ENCODE measurements at regions not wholly inside any gene's neighbourhood (a gene's known extent, or its start where the extent isn't known, plus 50 kb on each side); places are given as distances from the start of the nearest gene placed in this dataset.

DNA sequence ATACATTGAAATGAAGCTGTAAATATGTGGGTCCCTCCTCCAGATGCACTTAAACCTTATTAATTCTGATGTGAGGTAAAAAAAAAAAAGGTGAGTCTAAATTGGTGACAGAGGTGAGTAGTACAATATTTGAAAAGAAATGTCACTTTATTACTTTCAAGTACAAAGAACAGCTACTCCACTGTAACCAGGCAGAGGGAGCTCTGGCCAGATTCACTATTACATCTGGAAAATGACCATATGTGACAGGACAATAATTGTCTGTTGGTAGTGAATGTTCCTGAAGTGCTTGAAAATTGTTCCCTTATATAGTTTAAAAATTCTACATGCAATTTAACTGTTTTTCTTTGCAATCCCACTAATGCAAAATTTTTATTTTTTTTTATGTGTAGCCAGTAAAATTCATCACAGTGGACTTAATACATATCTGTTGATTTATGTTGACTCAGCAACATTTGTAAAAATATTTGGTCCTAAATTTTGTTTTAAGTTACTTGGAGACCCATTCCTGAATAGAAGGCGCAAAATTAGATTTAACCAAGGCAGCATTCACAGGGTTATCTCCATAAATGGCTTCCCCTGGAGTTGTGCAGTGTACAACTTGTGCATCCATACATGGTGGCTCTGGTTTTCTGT is 231.9 kb upstream of the TBC1D5 start:
- DNase-seq (ENCODE audit: low spot score), result no peak
- intact Hi-C loops (cut with DNase I), result no loop called here

DNA sequence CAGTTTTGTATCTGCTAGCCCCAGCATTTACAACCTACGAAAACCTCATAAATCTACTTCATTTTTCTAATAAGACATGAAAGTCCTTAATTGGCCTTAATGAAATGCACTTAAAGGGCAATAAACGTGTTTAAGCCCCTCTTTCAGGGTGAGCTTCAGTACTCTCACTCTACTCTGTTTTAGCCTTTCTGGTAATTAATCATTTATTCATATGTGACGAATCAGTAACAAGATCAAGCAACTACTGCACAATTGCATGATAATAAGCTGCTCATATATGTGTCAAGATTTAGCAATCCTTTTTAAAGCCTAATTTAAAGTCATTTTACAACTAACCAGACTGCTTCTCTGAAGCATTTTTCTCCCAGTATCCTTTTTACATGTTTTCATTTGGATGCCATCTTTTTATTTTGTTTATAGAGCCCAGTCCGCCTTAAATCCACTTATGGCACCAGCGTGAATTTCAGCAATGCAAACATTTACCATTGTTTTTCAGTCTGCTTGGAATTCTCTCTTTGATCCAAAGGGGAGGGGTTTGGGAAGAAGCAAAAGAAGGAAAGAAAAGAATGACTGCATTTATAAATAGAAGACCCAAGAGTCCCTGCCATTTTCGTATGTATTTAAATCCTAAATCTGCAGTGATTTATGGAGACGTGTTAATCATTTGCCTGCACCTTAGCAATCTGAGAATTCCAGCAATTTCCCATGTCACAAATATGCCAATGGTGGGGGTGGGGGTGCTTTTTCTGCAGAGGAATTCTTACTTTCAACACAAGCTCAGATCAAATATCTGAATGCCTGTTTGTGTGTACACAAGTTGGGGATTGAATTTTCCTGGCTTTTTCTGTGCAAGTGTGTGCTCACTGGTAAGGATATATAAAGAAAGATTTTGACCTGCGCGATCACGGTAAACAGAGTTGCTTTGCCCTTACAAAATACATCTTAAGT is 230.8 kb upstream of the TBC1D5 start:
- DNase-seq (ENCODE audit: low spot score), result no peak
- intact Hi-C loops (cut with DNase I), result no loop called here

GRCh38 chr3:17972476-17972875 is 230.0 kb upstream of the TBC1D5 start:
- DNase-seq (ENCODE audit: low spot score), result no peak
- intact Hi-C loops (cut with DNase I), result no loop called here

- no peak for DNase-seq (ENCODE audit: low spot score)
- intact Hi-C loops (cut with DNase I), result no loop called here
These were observed 229.6 kb upstream of the TBC1D5 start for GRCh38 chr3:17972030-17972429.

DNA sequence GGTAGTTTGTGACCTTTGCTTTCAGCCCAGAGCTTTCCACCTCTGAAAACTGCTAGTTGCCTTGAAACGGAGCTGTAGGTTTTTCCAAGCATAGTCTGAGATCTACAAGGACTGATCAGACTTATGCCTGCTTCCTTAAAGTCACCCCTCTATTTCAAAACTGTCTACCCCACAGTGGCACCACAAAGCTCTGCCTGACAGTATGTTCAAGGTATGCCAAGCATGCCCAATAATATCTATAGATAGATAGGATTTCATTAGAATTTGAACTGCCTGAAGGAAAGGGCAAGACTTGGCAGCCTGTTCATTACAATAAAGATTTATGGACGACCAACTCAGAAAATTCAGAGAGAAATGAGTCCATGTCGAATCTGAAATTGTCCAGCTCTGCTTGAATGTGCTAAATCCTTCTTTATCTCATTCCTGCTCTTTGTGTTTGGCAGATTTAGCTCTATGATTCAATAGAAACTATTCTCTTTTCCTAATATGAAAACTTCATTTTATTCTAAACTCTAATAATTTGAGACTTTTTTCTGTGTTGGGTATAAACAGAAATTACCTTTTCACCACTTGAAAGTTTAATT is 227.6 kb upstream of the TBC1D5 start:
- DNase-seq (ENCODE audit: low spot score), result no peak
- intact Hi-C loops (cut with DNase I), result no loop called here

- no peak for DNase-seq (ENCODE audit: low spot score)
These were observed 226.8 kb upstream of the TBC1D5 start for GRCh38 chr3:17969244-17969643.

GRCh38 chr3:17967953-17968607 is 225.6 kb upstream of the TBC1D5 start:
- intact Hi-C loops (cut with DNase I), result no loop called here
- no peak for DNase-seq (ENCODE audit: low spot score)

More at GRCh38 chr3:17969244-17969643, 226.8 kb upstream of the TBC1D5 start:
- intact Hi-C loops (cut with DNase I), result no loop called here

- intact Hi-C loops (cut with DNase I), result no loop called here
These were observed 224.7 kb upstream of the TBC1D5 start for GRCh38 chr3:17967111-17967510.

DNA sequence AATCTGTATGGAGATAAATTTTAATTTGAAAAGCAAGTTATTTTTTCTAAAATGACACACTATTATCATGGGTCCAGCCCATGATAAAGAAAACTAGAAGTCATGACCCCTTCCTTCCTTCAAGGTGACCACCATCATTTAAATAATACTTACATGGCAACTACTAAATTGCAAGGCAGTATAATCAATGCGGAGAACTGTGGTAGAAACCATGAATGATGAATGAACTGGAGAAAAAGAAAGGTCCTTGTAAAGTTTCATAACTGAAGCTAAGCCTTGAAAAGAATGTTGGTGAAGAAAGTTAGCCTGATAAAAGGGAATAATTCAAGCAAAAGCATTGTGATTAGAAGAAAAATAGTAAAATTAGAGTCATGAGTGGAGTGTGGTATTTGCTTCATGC is 222.9 kb upstream of the TBC1D5 start:
- DNase-seq (ENCODE audit: low spot score), result no peak
- intact Hi-C loops (cut with DNase I), result no loop called here

More at GRCh38 chr3:17967111-17967510, 224.7 kb upstream of the TBC1D5 start:
- DNase-seq (ENCODE audit: low spot score), result no peak

DNA sequence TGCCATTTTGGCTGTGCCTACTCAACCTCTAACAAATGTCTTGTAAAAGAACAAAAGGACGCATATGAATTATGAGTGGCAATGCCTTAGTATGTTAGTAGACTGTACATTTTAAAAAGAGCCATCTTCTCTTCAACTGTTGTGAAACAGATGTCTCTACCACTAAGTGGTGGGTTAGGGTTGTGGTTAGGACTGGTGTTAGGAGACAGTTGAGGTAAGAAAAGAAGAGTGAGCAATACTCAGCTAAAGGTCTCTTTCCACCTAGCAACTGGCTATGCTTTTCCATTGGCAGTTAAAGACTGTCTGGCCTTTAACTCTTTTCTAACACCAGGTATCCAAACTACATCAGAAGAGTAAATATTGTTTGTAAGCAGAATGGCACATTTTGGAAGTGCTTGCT is 221.7 kb upstream of the TBC1D5 start:
- intact Hi-C loops (cut with DNase I), result no loop called here
- no peak for DNase-seq (ENCODE audit: low spot score)

DNA sequence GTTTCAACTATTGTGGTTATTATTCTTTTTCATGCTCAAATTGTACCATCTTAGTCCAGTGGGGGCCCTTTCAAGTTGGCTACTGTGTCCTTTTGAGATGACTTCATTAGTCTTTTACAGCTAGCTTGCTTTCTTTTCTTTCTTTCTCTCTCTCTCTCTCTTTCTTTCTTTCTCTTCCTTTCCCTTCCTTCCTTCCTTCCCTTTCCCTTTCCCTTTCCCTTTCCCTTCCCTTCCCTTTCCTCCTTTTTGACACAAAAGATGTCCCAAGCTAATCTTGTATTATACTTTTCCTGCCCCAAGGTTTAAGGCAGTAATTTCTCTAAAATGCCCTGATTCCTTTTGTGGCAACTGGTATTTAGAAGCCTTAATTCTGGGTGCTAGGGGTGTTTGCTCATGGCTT is 213.0 kb upstream of the TBC1D5 start:
- DNase-seq (ENCODE audit: low spot score), result no peak
- intact Hi-C loops (cut with DNase I), result no loop called here

DNA sequence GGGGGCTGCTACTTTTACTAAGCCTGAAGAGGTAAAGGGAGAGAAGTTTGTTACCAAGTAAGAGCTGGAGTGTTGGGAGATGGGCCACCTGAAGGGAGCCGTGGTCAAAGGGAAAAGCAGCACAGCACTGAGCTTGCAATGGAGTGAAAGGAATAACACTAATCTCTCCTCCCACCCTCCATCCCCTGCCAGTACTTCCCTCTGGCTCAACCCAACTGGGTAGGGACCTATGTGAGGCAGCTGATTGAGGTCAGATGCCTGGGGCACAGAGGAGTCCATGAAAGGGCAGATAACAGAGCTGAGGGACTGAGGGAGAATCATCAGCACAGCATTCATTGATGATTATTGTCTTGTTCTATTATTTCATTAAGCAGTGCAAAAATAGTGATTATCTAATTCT is 212.4 kb upstream of the TBC1D5 start:
- intact Hi-C loops (cut with DNase I), result no loop called here
- no peak for DNase-seq (ENCODE audit: low spot score)

DNA sequence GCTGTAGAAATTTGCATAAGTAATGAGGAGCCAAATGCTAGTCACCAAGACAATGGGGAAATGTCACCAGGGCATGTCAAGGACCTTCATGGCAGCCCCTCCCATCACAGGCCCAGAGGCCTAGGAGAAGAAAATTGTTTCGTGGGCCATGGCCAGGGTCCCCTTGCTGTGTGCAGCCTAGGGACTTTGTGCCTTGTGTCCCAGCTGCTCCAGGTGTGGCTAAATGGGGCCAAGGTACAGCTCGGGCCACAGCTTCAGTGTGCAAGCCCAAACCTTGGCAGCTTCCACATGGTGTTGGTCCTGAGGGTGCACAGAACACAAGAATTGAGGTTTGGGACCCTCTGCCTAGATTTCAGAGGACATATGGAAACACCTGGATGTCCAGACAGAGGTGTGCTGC is 208.8 kb upstream of the TBC1D5 start:
- DNase-seq (ENCODE audit: low spot score), result no peak
- intact Hi-C loops (cut with DNase I), result no loop called here

DNA sequence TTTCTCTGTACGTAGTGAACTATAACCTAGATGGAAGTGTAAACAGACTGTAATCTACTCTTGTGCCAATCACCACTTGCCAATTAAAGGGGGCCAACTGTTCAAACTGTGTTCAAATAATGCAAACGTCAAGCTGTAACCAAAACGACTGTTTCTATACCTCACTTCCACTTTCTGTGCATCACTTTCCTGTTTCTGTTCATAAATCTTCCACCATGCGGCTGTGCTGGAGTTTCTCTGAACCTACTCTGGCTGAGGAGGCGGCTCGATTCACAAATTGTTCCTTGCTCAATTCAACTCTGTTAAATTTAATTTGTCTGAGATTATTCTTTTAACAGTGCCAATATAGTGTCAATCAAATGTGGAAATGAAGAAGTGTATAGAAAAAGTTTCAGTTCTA is 206.7 kb upstream of the TBC1D5 start:
- no peak for DNase-seq (ENCODE audit: low spot score)
- intact Hi-C loops (cut with DNase I), result no loop called here

DNA sequence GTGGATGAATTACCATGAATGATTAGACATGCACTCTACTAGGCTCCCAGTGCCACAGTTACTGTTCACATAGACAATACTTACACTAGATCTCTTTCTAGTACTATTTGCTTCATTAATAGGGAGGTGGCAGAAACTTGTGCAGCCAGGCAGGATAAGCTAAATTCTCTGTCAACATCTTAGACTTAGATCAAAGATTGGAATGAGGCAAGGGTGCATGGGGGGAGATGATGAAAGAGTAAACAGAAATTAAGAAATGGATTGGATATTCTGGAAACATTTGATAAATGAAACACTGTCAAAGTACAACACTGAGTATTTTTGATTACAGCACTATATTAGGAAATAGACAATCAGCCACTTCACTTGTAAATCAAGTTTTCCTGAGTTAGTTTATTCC is 205.4 kb upstream of the TBC1D5 start:
- intact Hi-C loops (cut with DNase I), result no loop called here

GRCh38 chr3:17946619-17947018 is 204.2 kb upstream of the TBC1D5 start:
- no peak for DNase-seq (ENCODE audit: low spot score)
- intact Hi-C loops (cut with DNase I), result loop anchor here in 1 of 2 donors (1.0 kb wide), 1 partner anchor 30 kb away; no protein-coding TSS in a partner anchor

More for the DNA sequence above, 205.4 kb upstream of the TBC1D5 start:
- no peak for DNase-seq (ENCODE audit: low spot score)

- no peak for DNase-seq (ENCODE audit: low spot score)
- intact Hi-C loops (cut with DNase I), result loop anchor here in 1 of 2 donors (1.0 kb wide), 1 partner anchor 30 kb away; no protein-coding TSS in a partner anchor
These were observed 203.5 kb upstream of the TBC1D5 start for GRCh38 chr3:17945799-17946399.

GRCh38 chr3:17945018-17945798 is 202.8 kb upstream of the TBC1D5 start:
- no peak for DNase-seq (ENCODE audit: low spot score)
- intact Hi-C loops (cut with DNase I), result no loop called here

- intact Hi-C loops (cut with DNase I), result no loop called here
- DNase-seq (ENCODE audit: low spot score), result no peak
These were observed 200.4 kb upstream of the TBC1D5 start for GRCh38 chr3:17942856-17943255.

Measured in posterior vena cava (tissue), 2 donors.